ENCODE measurements at regions not wholly inside any gene's neighbourhood (a gene's known extent, or its start where the extent isn't known, plus 50 kb on each side); places are given as distances from the start of the nearest gene placed in this dataset.
"Not testable (repeated sequence)": the region's sequence is repeated elsewhere in the genome, so short reads cannot be mapped to it uniquely, and the experiment has no call there.

GRCh38 chr16:66245868-66246267 is 120.6 kb upstream of the CDH5 start:
- DNase-seq (ENCODE audit: low read depth, low spot score) = no peak

GRCh38 chr16:66245072-66245471 is 121.4 kb upstream of the CDH5 start:
- DNase-seq (ENCODE audit: low read depth, low spot score) = no peak

GRCh38 chr16:66242672-66243071 is 123.8 kb upstream of the CDH5 start:
- no peak for DNase-seq (ENCODE audit: low read depth, low spot score)

GRCh38 chr16:66242206-66242605 is 124.3 kb upstream of the CDH5 start:
- not testable (repeated sequence) for DNase-seq (ENCODE audit: low read depth, low spot score)

- DNase-seq (ENCODE audit: low read depth, low spot score) = no peak
These were observed 125.7 kb upstream of the CDH5 start for GRCh38 chr16:66240631-66241395.

GRCh38 chr16:66240088-66240487 is 126.4 kb upstream of the CDH5 start:
- DNase-seq (ENCODE audit: low read depth, low spot score) = no peak

GRCh38 chr16:66238696-66239095 is 127.8 kb upstream of the CDH5 start:
- no peak for DNase-seq (ENCODE audit: low read depth, low spot score)

GRCh38 chr16:66236301-66236700 is 130.2 kb upstream of the CDH5 start:
- DNase-seq (ENCODE audit: low read depth, low spot score) = no peak

- DNase-seq (ENCODE audit: low read depth, low spot score) = no peak
These were observed 134.9 kb upstream of the CDH5 start for GRCh38 chr16:66231452-66232160.

GRCh38 chr16:66229651-66230050 is 136.8 kb upstream of the CDH5 start:
- no peak for DNase-seq (ENCODE audit: low read depth, low spot score)

GRCh38 chr16:66228792-66229191 is 137.7 kb upstream of the CDH5 start:
- no peak for DNase-seq (ENCODE audit: low read depth, low spot score)

GRCh38 chr16:66227766-66228530 is 138.5 kb upstream of the CDH5 start:
- no peak for DNase-seq (ENCODE audit: low read depth, low spot score)

- DNase-seq (ENCODE audit: low read depth, low spot score) = no peak
These were observed 139.7 kb upstream of the CDH5 start for GRCh38 chr16:66226762-66227161.

- DNase-seq (ENCODE audit: low read depth, low spot score) = no peak
These were observed 140.8 kb upstream of the CDH5 start for GRCh38 chr16:66225696-66226095.

GRCh38 chr16:66224626-66225025 is 141.9 kb upstream of the CDH5 start:
- DNase-seq (ENCODE audit: low read depth, low spot score) = no peak

GRCh38 chr16:66224186-66224585 is 142.3 kb upstream of the CDH5 start:
- no peak for DNase-seq (ENCODE audit: low read depth, low spot score)

- DNase-seq (ENCODE audit: low read depth, low spot score) = no peak
These were observed 143.2 kb upstream of the CDH5 start for GRCh38 chr16:66223176-66223780.

- DNase-seq (ENCODE audit: low read depth, low spot score) = no peak
These were observed 143.7 kb upstream of the CDH5 start for GRCh38 chr16:66222756-66223155.

- DNase-seq (ENCODE audit: low read depth, low spot score) = no peak
These were observed 145.8 kb upstream of the CDH5 start for GRCh38 chr16:66220702-66221101.

- no peak for DNase-seq (ENCODE audit: low read depth, low spot score)
These were observed 147.0 kb upstream of the CDH5 start for GRCh38 chr16:66219491-66219890.

GRCh38 chr16:66212428-66212827 is 154.1 kb upstream of the CDH5 start:
- no peak for DNase-seq (ENCODE audit: low read depth, low spot score)

- DNase-seq (ENCODE audit: low read depth, low spot score) = no peak
These were observed 154.8 kb upstream of the CDH5 start for GRCh38 chr16:66211651-66212050.
